ENCODE measurements at regions not wholly inside any gene's neighbourhood (a gene's known extent, or its start where the extent isn't known, plus 50 kb on each side); places are given as distances from the start of the nearest gene placed in this dataset.

GRCh38 chr6:114827135-114827534 lies 484.3 kb upstream of the HS3ST5 start (continued):
- no peak for TF ChIP-seq ZBTB11 (CRISPR knock-in tag; IDR thresholded peaks at IDR 0.05)
- no peak for TF ChIP-seq MTF1 (CRISPR knock-in tag; IDR thresholded peaks at IDR 0.05; ENCODE audit: borderline replicate concordance)
- no peak for TF ChIP-seq XRCC5 (IDR thresholded peaks at IDR 0.05; ENCODE audit: low read depth, low read length)
- no peak for TF ChIP-seq NRF1 (conservative IDR thresholded peaks at IDR 0.05 in 1 of 2, IDR thresholded peaks at IDR 0.05 in 1 of 2)
- TF ChIP-seq CXXC5 (CRISPR knock-in tag; IDR thresholded peaks at IDR 0.05), result no peak

- intact Hi-C loops (cut with micrococcal nuclease), result no loop called here
- H3K9me3 ChIP-seq (replicated peaks; ENCODE audit: control insufficient read depth, insufficient read depth, low read depth, low read length), result no peaks in the 10 kb centered on the region; the same call in 1 of the 2 replicates
- no peak overlapping the region for H3K9ac ChIP-seq (ENCODE audit: insufficient read depth in 1 of 2, low read depth in 2 of 2, low read length in 2 of 2)
- DNase-seq (ENCODE audit: extremely low read depth in 1 of 4, low spot score in 3 of 4) (no peak), FAIRE-seq (no peak), ATAC-seq (no peak)
- in situ Hi-C loops (cut with MboI), result no loop called here
- H3K27ac ChIP-seq (ENCODE audit: extremely low read depth, low read depth, low read length), result no peak overlapping the region
- H3K36me3 ChIP-seq (ENCODE audit: control insufficient read depth, insufficient read depth, low read length), result no peaks in the 10 kb centered on the region
- no TSS peak for BruUV-seq (replicated peaks)
- ChIA-PET CTCF (ENCODE audit: low intra/inter-chr PET ratio) (no interaction called here), POLR2A (no interaction called here)
- H4K20me1 ChIP-seq (replicated peaks; ENCODE audit: control insufficient read depth, insufficient read depth, low read length), result no peaks in the 10 kb centered on the region
- H3K4me3 ChIP-seq, result no peak overlapping the region
- no peak overlapping the region for H3K4me2 ChIP-seq (ENCODE audit: insufficient read depth, low read length)
- no peaks in the 10 kb centered on the region for H3K9me1 ChIP-seq (ENCODE audit: control insufficient read depth, insufficient read depth, low read length)
- no peaks in the 10 kb centered on the region for H3K79me2 ChIP-seq (ENCODE audit: control insufficient read depth, insufficient read depth, low read length)
- H3K27me3 ChIP-seq (ENCODE audit: control insufficient read depth in 2 of 2, insufficient read depth in 2 of 2, low read length in 2 of 2), result no peaks in the 10 kb centered on the region
- no peak overlapping the region for H2AFZ ChIP-seq (ENCODE audit: low read depth, low read length)
- 0% methylated on average over 1 of the region's 1 CpG for WGBS (ENCODE audit: insufficient coverage, low coverage, missing lambda C conversion rate)
- no peaks in the 10 kb centered on the region for H3K4me1 ChIP-seq (replicated peaks in 1 of 2; ENCODE audit: control insufficient read depth in 2 of 2, insufficient read depth in 2 of 2, low read length in 2 of 2)
- TF ChIP-seq AFF1 (IDR thresholded peaks at IDR 0.05; ENCODE audit: low read depth in 1 of 2, partially characterized antibody in 2 of 2) (no peak), CCNT2 (IDR thresholded peaks at IDR 0.05; ENCODE audit: borderline replicate concordance, extremely low read depth, insufficient read length, low read depth, low read length) (no peak), TCF3 (CRISPR knock-in tag; IDR thresholded peaks at IDR 0.05) (no peak)
Observed at GRCh38 chr6:114824409-114824808, 481.6 kb upstream of the HS3ST5 start.

All from K562 (cell line).